Endothelial cell of umbilical vein (primary cell): ENCODE measurements at regions not wholly inside any gene's neighbourhood (a gene's known extent, or its start where the extent isn't known, plus 50 kb on each side); places are given as distances from the start of the nearest gene placed in this dataset.

Experiments
- BruUV-seq: library from RNA; stranded (reverse); fragments of 400-500 nt; replicated peaks from 2 replicates; lab custom pipeline; 2021; lab: Mats Ljungman, UMichigan
- CTCF ChIA-PET: fragments of 300-600, 350-600 bp; sonication (Branson Sonifier 250); formaldehyde crosslinking; loops from one replicate; lab custom pipeline; 2021; ENCODE audit warnings: antibody characterized with exemption, inconsistent platforms; lab: Charles Lee
- POLR2A ChIA-PET: fragments of 300-600, 350-600 bp; sonication (Branson Sonifier 250); formaldehyde crosslinking; loops from one replicate; lab custom pipeline; 2021; ENCODE audit warnings: antibody characterized with exemption, inconsistent platforms; lab: Charles Lee
- DNase-seq: peaks from one replicate; pipeline ENCODE4 v3.0.0-alpha.2; 2011; ENCODE audit warnings: low read depth, low spot score
- FAIRE-seq: peaks from 2 replicates; lab custom pipeline; 2011; peaks lifted over from hg19 to GRCh38; lab: Jason Lieb, UNC
- H2AFZ ChIP-seq: 2 replicates; pipeline ENCODE4 v1.6.0; 2012; ENCODE audit warnings: low read depth, low read length, control low read depth, inconsistent platforms
- H3K27ac ChIP-seq: 2 replicates; pipeline ENCODE4 v1.5.1; 2011; ENCODE audit warnings: low read depth, mild to moderate bottlenecking, control low read depth, low read length, moderate library complexity; ENCODE audit not compliant: insufficient read depth
- H3K27me3 ChIP-seq, 2 experiments: 2 replicates each; pipeline versions ENCODE4 v1.6.0 to v1.6.1; 2011; ENCODE audit warnings: low read length in 2 of 2, mixed read lengths in 1 of 2; ENCODE audit not compliant: control insufficient read depth in 2 of 2, insufficient read depth in 2 of 2
- H3K36me3 ChIP-seq, 2 experiments: 2 replicates in 1 of 2; 3 replicates in 1 of 2; pipeline ENCODE4 v1.5.1; 2011; ENCODE audit warnings: low read length in 2 of 2, mild to moderate bottlenecking in 1 of 2, moderate library complexity in 1 of 2; ENCODE audit not compliant: control insufficient read depth in 2 of 2, insufficient read depth in 2 of 2; ENCODE audit errors: extremely low read depth in 1 of 2
- H3K4me1 ChIP-seq: 3 replicates; pipeline ENCODE4 v1.5.1; 2011; ENCODE audit warnings: mild to moderate bottlenecking, low read length; ENCODE audit not compliant: control insufficient read depth, insufficient read depth; ENCODE audit errors: extremely low read depth
- H3K4me2 ChIP-seq: 2 replicates; pipeline ENCODE4 v1.6.1; 2011; ENCODE audit warnings: low read length, control low read depth, mixed read lengths; ENCODE audit not compliant: insufficient read depth
- H3K4me3 ChIP-seq, 3 experiments: fragments of 200-600 bp in 1 of 3; sonication (generic), shearing (Covaris generic) in 1 of 3; replicated peaks in 1 of 3; 2 replicates each; pipeline ENCODE4 v1.5.1; 2011 to 2016; ENCODE audit warnings: control low read depth in 3 of 3, low read length in 3 of 3, mild to moderate bottlenecking in 2 of 3, inconsistent platforms in 1 of 3, low read depth in 1 of 3, moderate library complexity in 1 of 3; ENCODE audit not compliant: insufficient read depth in 1 of 3
- H3K79me2 ChIP-seq: 2 replicates; pipeline ENCODE4 v1.6.0; 2012; ENCODE audit warnings: low read length, inconsistent platforms; ENCODE audit not compliant: control insufficient read depth, insufficient read depth
- H3K9ac ChIP-seq: replicated peaks from 2 replicates; pipeline ENCODE3; 2011; ENCODE audit warnings: low read length, control low read depth; ENCODE audit not compliant: insufficient read depth; ENCODE audit errors: extremely low read depth
- H3K9me1 ChIP-seq: replicated peaks from 3 replicates; pipeline ENCODE4 v1.6.0; 2011; ENCODE audit warnings: mild to moderate bottlenecking, low read length; ENCODE audit not compliant: control insufficient read depth, insufficient read depth; ENCODE audit errors: extremely low read depth
- H3K9me3 ChIP-seq: replicated peaks from 2 replicates; pipeline ENCODE4 v1.5.1; 2012; ENCODE audit warnings: low read length, inconsistent platforms; ENCODE audit not compliant: control insufficient read depth, insufficient read depth
- H4K20me1 ChIP-seq: replicated peaks from 2 replicates; pipeline ENCODE3; 2011; ENCODE audit warnings: mild to moderate bottlenecking, low read length; ENCODE audit not compliant: control insufficient read depth, insufficient read depth; ENCODE audit errors: extremely low read depth
- CTCF ChIP-seq, 2 donors: IDR thresholded peaks; 1 replicate in 1 of 2; 2 replicates in 1 of 2; pipeline ENCODE4 v1.5.1; 2011; ENCODE audit warnings: low read length in 2 of 2, mild to moderate bottlenecking in 2 of 2, moderate library complexity in 2 of 2, control low read depth in 1 of 2, inconsistent platforms in 1 of 2, low read depth in 1 of 2; ENCODE audit not compliant: insufficient read depth in 1 of 2; ENCODE audit errors: extremely low read depth in 1 of 2
- EZH2 ChIP-seq: IDR thresholded peaks from 2 replicates; pipeline ENCODE4 v1.6.1; 2012; ENCODE audit warnings: borderline replicate concordance, low read depth, mild to moderate bottlenecking, moderate library complexity, low read length, inconsistent platforms; ENCODE audit not compliant: severe bottlenecking
- FOS ChIP-seq: IDR thresholded peaks from 2 replicates; pipeline ENCODE4 v1.6.1; 2011; ENCODE audit warnings: mild to moderate bottlenecking, low read length, moderate library complexity, borderline replicate concordance; ENCODE audit not compliant: insufficient read depth
- GATA2 ChIP-seq: IDR thresholded peaks from 2 replicates; pipeline ENCODE4 v1.7.0; 2011; ENCODE audit warnings: low read depth, mild to moderate bottlenecking, moderate library complexity, mixed read lengths, low read length; ENCODE audit not compliant: insufficient read length, insufficient read depth
- JUN ChIP-seq: IDR thresholded peaks from 2 replicates; pipeline ENCODE4 v1.6.1; 2011; ENCODE audit warnings: borderline replicate concordance, low read depth; ENCODE audit not compliant: insufficient read length, insufficient read depth
- MYC ChIP-seq: IDR thresholded peaks from one replicate; pipeline ENCODE4 v1.6.1; 2011; ENCODE audit warnings: mild to moderate bottlenecking, low read depth, low read length
- POLR2A ChIP-seq: IDR thresholded peaks from 2 replicates; pipeline ENCODE4 v1.6.1; 2012; ENCODE audit warnings: low read depth, mild to moderate bottlenecking, control low read depth, low read length
- POLR2AphosphoS5 ChIP-seq: IDR thresholded peaks from 2 replicates; pipeline ENCODE4 v1.6.1; 2012; ENCODE audit warnings: low read depth, mild to moderate bottlenecking, control low read depth, low read length, moderate library complexity; ENCODE audit not compliant: insufficient read depth
- dilution Hi-C: fragments of 300-500 bp; cut with MboI; formaldehyde crosslinking; loops from one replicate; pipeline ENCODE4 v1.15.0; 2019; ENCODE audit warnings: low sequenced_read_pairs; ENCODE audit not compliant: extremely low pct_ligation_motif_present
- intact Hi-C: fragments of 100-400 bp; cut with micrococcal nuclease; formaldehyde crosslinking; loops from one replicate; pipeline ENCODE4 v1.10.0; 2022
- TF ChIP-seq, protein P1 (sequence below): IDR thresholded peaks from 2 replicates; pipeline ENCODE4 v1.6.1; 2011; ENCODE audit not compliant: insufficient read depth, insufficient read length

- Histone ChIP-seq H3K9me1 (peaks cover 2% of the 10 kb centered on the region), H3K79me2 (no peaks in the 10 kb centered on the region), H4K20me1 (no peaks in the 10 kb centered on the region), H3K4me3 (no peak overlapping the region), H3K4me2 (no peak overlapping the region), H3K9me3 (no peaks in the 10 kb centered on the region), H3K27me3 (no peaks in the 10 kb centered on the region), H3K9ac (no peak overlapping the region), H3K4me1 (no peaks in the 10 kb centered on the region), H2AFZ (no peak overlapping the region), H3K27ac (no peak overlapping the region), H3K36me3 (no peaks in the 10 kb centered on the region)
- intact Hi-C loops, result no loop called here
- CTCF ChIA-PET, result no interaction called here
- DNase-seq (no peak), FAIRE-seq (no peak)
- dilution Hi-C loops, result no loop called here
- BruUV-seq, result no TSS peak
- TF ChIP-seq CTCF (IDR thresholded peaks at IDR 0.05; ENCODE audit: extremely low read depth in 1 of 2, insufficient read depth in 1 of 2, low read depth in 1 of 2, low read length in 2 of 2) (no peak), GATA2 (no peak), POLR2AphosphoS5 (no peak)
- TF ChIP-seq, protein P1, sequence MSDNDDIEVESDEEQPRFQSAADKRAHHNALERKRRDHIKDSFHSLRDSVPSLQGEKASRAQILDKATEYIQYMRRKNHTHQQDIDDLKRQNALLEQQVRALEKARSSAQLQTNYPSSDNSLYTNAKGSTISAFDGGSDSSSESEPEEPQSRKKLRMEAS, result no peak
- POLR2A ChIA-PET, result no interaction called here
Measured at GRCh38 chr12:28645436-28645835, 455.2 kb downstream of the CCDC91 start.

DNA sequence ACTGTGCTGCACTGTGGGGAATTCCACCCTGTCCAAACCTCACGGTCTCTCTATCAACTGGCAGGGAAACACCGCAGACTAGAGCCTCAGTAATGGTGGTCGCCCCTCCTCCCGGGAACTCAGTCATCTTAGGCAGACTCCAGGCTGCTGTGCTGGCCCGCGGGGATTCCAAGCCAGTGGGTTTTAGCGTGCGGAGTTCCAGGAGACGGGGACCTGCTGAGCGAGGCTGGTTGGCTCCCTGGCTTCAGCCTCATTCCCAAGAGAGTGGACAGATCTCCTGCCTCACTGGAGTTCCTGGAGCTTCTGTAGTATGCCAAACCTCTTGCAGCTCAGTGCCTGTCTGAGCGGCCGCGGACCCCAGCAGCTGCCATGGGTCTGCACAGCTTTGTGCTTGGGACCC, 455.6 kb downstream of the CCDC91 start:
- no peak for TF ChIP-seq POLR2A
- no peak for TF ChIP-seq GATA2
- no peak for TF ChIP-seq POLR2AphosphoS5
- TF ChIP-seq MYC, result no peak
- TF ChIP-seq EZH2, result no peak
- no peak for TF ChIP-seq FOS
- TF ChIP-seq JUN, result no peak
- no peak for TF ChIP-seq CTCF (IDR thresholded peaks at IDR 0.05; ENCODE audit: extremely low read depth in 1 of 2, insufficient read depth in 1 of 2, low read depth in 1 of 2, low read length in 2 of 2)
- TF ChIP-seq, protein P1, result no peak
- Histone ChIP-seq H3K4me3 (no peak overlapping the region), H3K4me2 (no peak overlapping the region), H3K36me3 (no peaks in the 10 kb centered on the region), H2AFZ (no peak overlapping the region), H3K4me1 (no peaks in the 10 kb centered on the region), H3K79me2 (no peaks in the 10 kb centered on the region), H3K27me3 (no peaks in the 10 kb centered on the region), H3K9me1 (peaks cover 2% of the 10 kb centered on the region), H3K9ac (no peak overlapping the region), H3K9me3 (no peaks in the 10 kb centered on the region), H3K27ac (no peak overlapping the region), H4K20me1 (no peaks in the 10 kb centered on the region)
- intact Hi-C loops (no loop called here), dilution Hi-C loops (no loop called here)
- POLR2A ChIA-PET, result no interaction called here
- DNase-seq (no peak), FAIRE-seq (no peak)
- CTCF ChIA-PET, result no interaction called here
- BruUV-seq, result no TSS peak
